ENCODE measurements at regions not wholly inside any gene's neighbourhood (a gene's known extent, or its start where the extent isn't known, plus 50 kb on each side); places are given as distances from the start of the nearest gene placed in this dataset.
"Not testable (repeated sequence)": the region's sequence is repeated elsewhere in the genome, so short reads cannot be mapped to it uniquely, and the experiment has no call there.

DNA sequence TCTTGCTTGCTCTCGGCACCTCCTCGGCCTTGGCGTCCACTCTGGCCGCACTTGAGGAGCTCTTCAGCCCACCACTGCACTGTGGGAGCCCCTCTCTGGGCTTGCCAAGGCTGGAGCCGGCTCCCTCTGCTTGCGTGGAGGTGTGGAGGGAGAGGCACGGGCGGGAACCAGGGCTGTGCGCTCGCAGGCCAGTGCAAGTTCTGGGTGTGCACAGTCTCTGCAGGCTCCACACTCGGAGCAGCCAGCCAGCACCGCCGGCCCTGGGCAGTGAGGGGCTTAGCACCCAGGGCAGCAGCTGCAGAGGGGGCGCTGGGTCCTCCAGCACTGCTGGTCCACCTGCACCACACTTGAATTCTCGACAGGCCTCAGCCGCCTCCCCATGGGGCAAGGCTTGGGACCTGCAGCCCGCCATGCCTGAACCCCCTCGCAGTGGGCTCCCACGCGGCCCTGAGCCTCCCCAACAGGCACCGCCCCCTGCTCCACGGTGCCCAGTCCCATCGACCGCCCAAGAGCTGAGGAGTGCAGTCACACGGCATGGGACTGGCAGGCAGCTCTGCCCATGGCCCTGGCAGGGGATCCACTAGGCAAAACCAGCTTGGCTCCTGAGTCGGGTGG is 411.2 kb upstream of the CHAC2 start:
- no peak for DNase-seq

DNA sequence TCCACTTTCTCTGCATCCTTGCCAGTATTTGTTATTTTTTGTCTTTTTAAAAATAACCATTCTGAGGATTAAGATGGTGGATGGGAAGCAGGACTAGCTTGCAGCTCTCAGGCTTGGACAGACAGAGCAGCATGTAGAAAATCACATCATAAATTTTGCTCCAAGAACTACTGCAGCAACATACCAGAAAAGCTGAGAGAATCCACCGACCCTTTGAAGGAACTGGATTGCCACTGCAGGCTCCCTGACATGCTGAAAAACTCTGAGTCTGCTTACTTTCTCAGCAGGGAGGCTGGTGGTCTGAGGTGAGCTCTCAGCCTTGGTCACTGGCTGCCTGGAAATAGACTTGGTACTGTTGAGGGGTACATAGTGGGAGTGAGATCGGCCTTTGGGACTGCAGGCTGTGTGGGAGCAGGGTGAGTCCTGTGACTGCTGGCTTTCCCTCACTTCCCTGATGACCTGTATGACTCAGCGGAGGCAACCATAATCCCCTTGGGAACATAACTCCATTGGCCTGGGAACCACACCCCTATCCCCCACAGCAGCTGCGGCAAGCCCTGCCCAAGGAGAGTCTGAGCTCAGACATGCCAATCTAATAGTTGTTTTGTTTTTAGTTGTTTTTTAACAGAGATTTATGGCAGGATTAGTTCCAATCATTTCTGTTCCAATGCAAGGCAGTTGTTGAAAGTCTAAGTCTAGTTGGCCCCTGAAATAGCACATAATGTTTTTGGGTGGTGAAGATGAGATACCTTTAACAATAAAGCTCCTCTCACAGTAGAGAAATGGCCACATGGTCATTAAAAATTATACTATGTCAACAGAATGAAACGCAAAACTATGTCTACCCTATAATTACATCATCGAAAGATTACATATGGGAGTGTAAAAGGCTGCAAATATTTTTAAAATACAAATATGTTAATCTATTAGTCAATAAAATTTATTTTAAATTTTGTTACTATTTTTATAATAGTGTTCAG is 414.2 kb upstream of the CHAC2 start:
- DNase-seq = no peak

DNA sequence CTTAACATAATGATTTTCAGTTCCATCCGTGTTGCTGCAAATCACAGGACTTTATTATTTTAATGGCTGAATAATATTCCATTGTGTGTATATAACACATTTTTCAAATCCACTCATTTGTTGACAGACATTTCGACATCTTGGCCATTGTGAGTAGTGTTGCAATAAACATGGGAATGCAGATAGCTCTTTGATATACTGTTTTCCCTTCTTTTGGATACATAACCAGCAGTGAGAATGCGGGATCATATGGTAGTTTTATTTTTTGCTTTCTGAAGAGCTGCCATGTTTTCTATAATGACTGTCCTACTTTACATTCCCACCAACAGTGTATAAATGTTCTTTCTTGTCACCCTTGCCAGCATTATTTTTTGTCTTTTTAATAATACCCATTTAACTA is 420.3 kb upstream of the CHAC2 start:
- no peak for DNase-seq

DNA sequence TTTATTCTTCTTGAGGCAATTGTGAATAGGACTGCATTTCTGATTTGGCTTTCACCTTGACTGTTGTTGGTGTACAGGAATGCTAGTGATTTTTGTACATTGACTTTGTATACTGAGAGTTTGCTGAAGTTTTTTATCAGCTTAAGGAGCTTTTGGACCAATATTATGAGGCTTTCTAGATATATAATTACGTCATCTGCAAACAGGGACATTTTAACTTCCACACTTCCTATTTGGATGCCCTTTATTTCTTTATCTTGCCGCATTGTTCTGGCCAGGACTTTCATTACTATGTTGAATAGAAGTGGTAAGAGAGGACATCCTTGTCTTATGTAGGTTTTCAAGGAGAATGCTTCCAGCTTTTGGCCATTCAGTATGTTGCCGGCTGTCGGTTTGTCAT is 425.4 kb upstream of the CHAC2 start:
- DNase-seq = no peak

DNA sequence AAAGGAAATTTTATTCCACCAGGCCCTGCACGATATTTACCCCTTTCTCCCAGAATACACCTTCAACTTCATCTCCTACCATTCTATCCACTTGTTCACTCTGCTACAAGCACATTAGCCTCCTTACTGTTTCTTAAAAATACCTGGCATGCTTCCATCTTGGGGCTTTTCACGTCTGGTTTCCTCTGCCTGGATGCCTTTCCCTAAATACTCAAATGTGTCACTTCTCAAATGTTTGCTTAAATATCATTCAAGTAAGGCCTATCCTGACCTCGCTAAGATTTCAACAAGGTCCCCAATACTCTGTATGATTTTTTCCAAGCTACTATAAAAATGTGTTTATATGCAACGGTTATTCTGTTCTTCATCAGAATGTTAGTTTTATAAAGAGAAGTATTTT is 433.0 kb upstream of the CHAC2 start:
- no peak for DNase-seq

DNA sequence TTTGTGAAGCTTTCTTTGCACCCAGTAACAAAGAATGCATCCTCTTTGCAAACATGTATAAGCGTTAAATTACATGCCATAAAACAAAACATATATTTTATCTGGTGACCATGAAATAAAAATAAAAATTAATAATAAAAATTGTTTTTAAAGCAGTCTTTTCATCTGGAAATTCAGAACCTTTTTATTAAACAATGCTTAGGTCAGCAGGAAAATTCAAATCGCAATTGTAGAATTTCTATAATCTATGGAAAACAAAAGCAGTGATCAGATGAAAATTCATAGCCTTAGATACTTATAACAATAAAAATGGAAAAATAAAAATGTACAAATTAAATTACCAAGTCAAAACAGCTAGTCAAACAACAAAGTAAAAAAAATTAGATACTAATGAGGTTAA is 435.9 kb upstream of the CHAC2 start:
- no peak for DNase-seq

DNA sequence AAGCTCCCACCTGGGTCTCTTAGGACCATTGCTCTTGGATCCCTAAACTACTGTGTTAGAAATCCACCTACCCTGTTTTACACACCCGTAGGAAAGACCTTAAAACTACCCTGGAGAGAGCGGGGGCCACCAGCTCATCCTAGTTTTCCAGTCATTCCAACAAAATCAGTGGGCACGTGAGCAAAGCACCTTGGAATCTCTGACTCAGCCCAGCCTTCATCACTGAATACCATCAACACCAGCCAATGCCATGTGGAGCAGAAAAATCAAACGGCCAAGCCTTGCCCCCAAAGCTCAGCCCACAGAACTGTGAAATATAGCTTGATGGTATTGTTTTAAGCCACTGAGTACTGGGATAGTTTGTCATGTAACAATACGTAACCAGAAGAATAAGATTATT is 449.7 kb upstream of the CHAC2 start:
- no peak for DNase-seq

DNA sequence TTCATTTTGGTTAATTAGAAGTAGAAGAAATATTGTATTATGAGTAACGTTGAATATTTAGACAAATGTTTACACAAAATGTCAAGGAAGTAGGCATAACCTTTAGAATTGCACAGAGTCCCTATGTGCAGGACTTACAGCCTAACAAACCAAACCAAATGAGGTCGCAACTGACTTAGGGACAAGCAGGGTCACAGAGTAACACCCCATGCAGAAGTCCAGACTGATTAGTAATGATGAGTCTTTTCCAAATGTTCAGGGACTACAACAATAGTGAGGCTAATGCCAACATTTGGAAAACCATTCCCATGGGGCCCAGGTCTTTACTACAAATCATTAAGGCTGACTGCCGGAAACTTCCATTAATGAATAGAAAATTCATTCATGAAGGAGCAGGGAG is 452.5 kb upstream of the CHAC2 start:
- DNase-seq = no peak

DNA sequence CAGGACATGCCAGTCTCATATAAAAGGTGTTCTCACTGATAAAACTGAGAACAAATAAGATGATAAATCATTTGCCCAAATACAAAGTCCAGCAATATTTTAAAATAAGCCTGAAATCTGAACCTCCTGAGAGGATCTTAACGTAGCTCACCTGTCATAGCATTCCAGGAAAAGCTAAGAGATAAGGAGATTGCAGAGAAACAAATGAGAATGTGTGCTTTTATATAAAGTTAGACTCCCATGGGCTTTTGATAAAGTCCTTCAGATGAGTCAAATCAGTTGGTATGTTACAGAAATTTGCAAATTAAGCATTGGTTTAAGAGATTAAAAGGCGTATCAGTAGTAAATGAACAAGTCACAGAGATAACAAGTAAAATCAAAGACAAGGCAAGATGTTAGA is 452.9 kb upstream of the CHAC2 start:
- DNase-seq = no peak

DNA sequence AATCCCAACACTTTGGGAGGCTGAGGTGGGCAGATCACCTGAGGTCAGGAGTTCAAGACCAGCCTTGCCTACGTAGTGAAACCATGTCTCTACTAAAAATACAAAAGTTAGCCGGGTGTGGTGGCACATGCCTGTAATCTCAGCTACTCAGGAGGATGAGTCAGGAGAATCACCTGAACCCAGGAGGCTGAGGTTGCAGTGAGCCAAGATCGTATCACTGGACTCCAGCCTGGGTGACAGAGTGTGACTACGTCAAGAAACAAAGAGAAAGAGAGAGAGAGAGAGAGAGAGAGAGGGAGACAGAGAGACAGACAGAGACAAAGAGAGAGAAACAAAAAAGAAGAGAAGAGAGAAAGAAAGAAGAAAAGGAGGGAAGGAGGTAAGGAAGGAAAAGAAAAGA is 454.0 kb upstream of the CHAC2 start:
- DNase-seq = not testable (repeated sequence)

DNA sequence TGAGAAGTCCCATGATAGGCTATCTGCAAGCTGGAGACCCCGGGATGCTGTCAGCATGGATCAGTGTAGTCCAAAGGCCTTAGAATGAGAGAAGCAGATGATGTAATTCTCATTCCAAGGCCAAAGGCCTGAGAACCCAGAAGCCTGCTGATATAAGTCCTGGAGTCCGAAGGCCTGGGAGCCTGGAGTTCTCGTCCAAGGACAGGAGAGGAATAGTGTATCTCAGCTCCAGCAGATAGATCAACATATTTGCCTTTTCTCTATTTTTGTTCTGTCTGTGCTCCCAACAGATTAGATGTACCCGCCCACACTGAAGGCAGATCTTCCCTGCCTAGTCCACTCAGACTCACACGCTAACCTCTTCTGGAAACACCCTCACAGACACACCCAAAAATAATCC is 454.9 kb upstream of the CHAC2 start:
- no peak for DNase-seq

DNA sequence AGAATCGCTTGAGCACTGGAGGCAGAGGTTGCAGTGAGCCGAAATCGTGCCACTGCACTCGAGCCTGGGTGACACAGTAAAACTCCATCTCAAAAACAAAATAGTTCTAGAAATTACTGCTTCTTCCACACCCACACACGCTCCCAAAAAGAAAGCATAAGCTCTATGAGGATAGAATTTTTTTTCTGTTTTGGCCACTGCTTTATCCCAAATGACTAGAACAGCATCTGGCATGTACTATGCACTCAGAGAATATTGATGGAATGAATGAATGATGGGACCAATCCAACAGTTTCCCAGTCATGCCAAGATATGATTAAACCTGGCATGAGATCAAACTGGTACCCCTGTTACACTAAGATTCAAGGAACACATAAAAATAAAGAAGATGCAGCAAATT is 455.4 kb upstream of the CHAC2 start:
- no peak for DNase-seq

DNA sequence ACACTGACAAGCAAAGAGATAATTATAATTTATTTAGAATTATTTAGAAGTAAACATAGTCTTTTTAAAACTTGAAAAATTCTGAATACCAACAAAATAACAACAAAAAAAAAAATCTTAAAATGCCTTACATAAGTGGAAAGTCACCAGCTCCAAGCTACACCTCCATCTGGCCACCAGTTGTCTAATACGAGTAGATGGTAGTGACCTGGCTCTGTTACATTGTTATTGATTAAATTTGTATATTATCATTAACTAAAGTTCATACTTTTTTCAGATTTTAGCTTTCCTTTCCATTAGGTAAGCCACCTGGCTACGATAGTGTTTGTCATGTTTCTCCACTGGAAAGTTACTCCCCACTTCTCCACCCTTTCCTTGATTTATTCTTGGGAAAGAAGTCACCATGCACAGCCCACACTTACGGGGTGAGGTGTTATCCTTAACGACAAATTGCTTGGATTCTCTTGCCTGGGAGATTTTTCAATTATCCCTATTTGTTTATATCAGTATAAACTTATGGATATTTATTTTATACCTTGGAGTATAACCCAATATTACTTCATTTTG is 464.5 kb upstream of the CHAC2 start:
- DNase-seq = no peak

DNA sequence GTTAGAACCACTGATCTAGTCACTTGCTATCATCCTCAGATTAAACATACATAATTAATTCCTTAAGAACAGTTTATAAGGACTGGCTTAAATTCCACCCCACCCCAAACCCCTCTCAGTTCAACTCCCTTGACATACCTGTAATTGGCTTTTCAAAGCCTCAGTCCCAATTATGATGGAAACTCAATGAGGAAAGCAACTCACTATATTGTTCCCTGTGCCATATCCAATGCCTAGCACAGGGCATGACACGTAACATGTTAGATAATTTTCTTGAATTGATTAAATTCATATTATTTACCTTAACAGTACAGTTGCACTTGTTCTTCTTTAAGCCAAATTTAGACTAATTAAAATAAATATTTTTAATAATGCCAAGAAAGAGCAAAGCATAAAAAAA is 465.1 kb upstream of the CHAC2 start:
- no peak for DNase-seq

DNA sequence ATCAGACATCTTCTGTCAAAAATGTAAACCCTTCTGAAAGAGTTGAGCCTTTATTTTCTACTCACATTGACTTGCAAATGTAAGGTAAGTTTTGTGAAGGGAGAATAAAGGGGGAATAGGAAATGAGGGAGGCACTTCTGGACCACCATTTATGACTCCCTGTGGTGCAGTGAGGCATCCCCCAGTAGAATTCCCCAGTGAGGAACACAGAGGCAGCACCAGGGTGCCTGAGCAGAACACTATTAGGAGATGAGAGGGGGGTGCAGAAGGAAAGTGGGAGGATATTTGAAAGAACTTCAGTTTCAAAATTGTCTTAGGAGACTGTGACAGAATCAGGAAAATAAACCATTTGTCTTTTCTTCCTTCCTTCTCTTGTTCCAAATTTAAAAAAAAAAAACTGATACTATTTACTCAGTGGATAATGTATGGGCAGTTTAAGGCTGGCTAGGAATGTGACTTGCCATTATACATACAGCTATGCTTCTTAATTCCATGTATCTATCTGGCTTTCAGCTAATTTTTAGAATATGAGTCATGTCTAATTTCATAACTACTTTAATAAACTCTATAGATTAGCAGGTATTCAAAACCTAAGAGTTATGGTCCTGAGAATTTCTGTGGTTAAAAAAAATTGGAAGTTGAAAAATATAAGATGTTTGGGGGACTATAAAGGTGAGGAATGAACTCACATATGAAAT is 478.1 kb upstream of the CHAC2 start:
- no peak for DNase-seq

DNA sequence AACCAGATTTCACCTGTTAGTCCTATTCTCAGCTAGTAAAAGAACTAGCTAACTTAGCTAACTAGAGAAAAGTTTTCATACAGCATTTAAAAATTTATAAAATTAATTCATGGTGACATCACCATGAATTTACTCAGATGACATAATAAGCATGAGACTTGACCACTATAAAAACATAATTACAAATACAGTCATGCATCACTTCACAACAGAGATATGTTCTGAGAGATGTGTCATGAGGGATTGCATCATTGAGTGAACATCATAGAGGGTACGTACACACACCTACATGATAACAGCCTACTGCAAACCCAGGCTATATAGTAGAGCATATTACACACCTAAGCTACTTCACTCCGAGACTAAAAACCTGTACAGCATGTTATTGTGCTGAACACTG is 481.3 kb upstream of the CHAC2 start:
- DNase-seq = no peak

DNA sequence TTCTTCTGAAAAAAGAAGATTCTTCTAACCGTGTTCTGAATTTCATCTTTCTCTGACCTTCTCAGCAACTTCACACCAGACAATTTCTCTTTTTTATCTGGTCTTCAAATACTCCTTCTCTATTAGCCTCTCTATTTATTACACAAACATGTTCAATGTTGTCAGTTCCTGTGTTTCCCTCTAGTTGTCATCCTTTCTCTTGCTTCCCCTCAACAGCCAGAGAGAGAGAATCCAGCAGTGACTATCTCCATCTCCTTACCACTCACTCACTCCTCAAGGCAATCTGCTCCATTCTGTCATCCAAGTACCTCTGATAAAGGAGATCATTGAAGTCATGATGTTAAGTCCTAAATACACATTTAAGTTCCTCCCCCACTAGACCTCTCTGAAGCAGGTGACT is 491.9 kb upstream of the CHAC2 start:
- DNase-seq = no peak

DNA sequence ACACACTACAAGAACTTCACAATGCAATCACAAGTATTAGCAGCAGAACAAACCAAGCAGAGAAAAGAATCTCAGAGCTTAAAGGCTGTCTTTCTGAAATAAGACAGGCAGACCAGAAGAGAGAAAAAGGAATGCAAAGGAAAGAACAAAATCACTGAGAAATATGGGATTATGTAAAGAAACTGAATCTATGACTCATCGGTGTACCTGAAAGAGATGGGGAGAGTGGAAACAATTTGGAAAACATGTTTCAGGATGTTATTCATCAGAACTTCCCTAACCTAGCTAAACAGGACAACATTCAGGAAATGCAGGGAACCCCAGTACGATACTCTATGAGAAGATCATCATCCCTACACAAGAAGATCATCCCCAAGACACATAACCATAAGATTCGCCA is 499.0 kb upstream of the CHAC2 start:
- no peak for DNase-seq

DNA sequence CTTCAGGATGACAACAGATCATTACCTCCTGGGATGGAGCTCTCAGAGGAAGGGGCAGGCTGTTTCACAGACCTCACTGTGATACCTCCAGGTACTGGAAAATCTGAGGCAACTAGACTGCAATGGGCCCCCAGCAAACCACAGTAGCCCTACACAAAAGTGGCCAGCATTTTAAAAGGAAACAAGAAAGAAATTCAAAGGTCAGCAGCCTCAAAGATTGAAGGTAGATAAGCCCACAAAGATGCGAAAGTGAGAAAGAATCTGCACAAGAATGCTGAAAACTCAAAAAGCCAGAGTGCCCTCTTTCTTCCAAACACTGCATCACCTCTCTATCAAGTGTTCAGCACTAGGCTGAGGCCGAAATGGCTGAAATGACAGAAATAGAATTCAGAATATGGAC is 499.5 kb upstream of the CHAC2 start:
- DNase-seq = no peak

DNA sequence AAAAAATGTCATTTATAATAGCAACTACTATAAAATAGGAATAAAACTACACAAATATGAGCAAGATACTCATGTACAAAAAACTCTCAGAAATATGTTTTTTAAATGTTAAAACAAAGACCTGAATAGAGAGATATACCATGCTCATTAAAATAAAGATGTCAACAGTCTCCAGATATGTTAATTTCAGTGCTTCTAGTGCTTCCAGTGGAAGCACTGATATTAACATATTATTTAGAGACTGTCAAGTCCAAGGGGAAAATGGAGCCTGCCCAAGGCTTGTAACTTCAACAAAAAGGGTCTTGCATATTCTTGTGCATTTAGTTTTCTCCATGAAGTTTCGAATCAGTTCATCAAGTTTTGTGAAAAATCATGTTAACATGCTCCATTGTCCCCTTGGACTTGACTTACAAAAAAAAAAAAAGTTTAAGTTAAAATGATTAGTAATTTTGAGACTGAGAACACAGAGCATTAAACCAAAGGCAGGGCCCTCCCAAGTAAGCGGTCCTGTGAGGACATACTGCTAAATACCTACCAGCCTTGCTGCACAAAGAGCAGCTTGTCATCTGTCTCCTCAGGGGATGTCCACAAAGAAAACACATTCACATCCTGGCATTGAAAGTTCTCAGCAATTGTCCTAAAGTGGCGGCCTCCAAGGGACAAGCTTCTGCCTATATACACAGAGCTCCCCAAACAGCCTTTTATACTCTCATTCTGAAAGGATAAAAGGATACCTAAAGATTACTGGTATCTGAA is 501.9 kb upstream of the CHAC2 start:
- DNase-seq = no peak

DNA sequence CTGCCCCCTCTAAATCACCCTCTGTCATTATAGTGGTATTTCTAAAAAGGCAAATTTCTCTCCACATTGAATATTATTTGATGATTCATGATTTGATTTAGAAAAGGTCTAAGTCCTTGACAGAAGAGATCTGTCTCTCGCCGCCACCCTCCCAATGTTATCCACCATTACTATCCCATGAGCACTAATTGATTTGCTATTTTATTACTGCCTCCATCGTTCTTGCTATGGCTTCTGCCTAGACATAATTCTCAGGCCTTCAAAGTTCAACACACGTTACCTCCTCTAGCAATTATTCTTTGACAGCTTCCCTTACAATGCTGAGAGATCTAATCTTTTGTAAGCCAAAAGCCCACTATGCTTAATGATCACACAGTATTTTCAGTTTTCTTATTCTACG is 507.0 kb upstream of the CHAC2 start:
- no peak for DNase-seq

DNA sequence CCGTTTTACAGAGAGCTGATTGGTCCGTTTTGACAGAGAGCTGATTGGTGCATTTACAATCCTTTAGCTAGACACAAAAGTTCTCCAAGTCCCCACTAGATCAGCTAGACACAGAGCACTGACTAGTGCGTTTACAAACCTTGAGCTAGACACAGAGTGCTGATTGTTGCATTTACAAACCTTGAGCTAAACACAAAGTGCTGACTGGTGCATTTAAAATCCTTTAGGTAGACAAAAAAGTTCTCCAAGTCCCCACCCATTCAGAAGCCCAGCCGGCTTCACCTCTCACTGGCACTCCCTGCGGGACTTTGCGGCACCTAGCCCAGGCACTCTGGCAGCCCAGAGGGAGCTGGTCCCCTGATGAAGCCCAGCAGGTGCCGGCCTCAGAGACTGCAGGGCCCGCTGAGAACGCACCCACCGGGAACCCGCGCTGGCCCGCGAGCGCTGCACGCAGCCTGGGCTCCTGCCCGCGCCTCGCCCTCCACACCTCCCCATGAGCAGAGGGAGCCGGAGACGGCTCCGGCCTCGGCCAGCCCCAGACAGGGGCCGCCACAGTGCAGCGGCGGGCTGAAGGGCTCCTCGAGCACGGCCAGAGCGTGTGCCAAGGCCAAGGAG is 508.1 kb upstream of the CHAC2 start:
- DNase-seq = no peak
